ENCODE measurements at regions not wholly inside any gene's neighbourhood (a gene's known extent, or its start where the extent isn't known, plus 50 kb on each side); places are given as distances from the start of the nearest gene placed in this dataset.

DNA sequence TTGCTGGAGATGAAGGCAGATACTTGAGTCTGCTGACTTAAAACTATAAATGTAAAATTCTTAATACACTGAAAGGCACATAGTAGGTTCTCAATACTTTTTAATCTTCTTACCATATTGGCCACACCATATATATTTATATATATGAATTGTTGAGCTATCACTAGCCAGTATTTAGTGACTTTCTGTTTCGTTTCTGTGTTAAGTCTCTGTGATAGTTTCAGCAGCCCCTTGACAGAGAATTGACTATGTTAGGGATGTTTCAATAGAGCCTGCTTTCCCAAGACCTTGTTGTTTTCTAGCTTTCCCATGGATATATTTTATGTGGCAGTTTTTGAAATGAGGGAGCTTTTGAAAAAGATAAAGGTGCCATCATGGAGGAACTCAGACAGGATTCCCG lies 206.5 kb upstream of the GOT2 start:
- no peak overlapping the region for H3K27ac ChIP-seq (ENCODE audit: low read depth in 2 of 2, low read length in 2 of 2)
- H3K9me3 ChIP-seq (ENCODE audit: control insufficient read depth in 2 of 3, insufficient read depth in 1 of 3, low read length in 3 of 3) = no peaks in the 10 kb centered on the region
- TF ChIP-seq, protein P1, sequence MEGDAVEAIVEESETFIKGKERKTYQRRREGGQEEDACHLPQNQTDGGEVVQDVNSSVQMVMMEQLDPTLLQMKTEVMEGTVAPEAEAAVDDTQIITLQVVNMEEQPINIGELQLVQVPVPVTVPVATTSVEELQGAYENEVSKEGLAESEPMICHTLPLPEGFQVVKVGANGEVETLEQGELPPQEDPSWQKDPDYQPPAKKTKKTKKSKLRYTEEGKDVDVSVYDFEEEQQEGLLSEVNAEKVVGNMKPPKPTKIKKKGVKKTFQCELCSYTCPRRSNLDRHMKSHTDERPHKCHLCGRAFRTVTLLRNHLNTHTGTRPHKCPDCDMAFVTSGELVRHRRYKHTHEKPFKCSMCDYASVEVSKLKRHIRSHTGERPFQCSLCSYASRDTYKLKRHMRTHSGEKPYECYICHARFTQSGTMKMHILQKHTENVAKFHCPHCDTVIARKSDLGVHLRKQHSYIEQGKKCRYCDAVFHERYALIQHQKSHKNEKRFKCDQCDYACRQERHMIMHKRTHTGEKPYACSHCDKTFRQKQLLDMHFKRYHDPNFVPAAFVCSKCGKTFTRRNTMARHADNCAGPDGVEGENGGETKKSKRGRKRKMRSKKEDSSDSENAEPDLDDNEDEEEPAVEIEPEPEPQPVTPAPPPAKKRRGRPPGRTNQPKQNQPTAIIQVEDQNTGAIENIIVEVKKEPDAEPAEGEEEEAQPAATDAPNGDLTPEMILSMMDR (IDR thresholded peaks at IDR 0.05; ENCODE audit: borderline replicate concordance, extremely low read depth, insufficient read depth) = no peak
- DNase-seq (no peak), FAIRE-seq (no peak)
- intact Hi-C loops (cut with DNase I) = no loop called here
- no peaks in the 10 kb centered on the region for H3K36me3 ChIP-seq (ENCODE audit: control insufficient read depth in 2 of 3, insufficient read depth in 3 of 3, low read length in 3 of 3)
- no peak overlapping the region for H3K9ac ChIP-seq (ENCODE audit: low read length in 3 of 3)
- H3K27me3 ChIP-seq (ENCODE audit: control insufficient read depth, insufficient read depth, low read length) = no peaks in the 10 kb centered on the region
- peaks cover 0 to 2% (median 0%) of the 10 kb centered on the region in 3 donors for H3K4me1 ChIP-seq (ENCODE audit: control insufficient read depth in 2 of 3, insufficient read depth in 2 of 3, low read depth in 1 of 3, low read length in 3 of 3)
- no peak overlapping the region for H3K4me3 ChIP-seq (ENCODE audit: low read length in 3 of 3)

DNA sequence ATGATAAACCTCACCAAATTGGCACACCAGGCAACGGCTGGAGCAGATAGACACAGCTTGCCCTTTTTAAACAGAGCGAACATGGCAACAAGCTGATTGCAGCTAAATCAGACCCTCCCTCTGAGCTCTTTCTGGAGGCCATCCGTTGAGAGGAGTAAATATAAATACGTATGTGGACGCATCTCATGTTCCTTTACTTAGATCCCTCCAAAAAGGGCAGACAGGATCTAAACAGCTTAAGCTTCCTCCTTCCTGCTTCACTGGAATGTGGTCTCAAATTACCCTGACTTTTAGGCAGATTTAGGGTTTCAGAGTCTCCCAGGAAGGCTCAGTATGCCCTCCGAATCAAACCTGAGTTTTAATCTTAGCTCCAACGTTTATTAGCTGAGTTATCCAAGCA lies 204.7 kb upstream of the GOT2 start:
- DNase-seq (peak in 3 of 5 donors; percentile 34 to 74 (median 65)), FAIRE-seq (no peak)
- Histone ChIP-seq H3K4me3 (ENCODE audit: low read length in 3 of 3) (no peak overlapping the region), H3K27ac (ENCODE audit: low read depth in 2 of 2, low read length in 2 of 2) (no peak overlapping the region), H3K4me1 (ENCODE audit: control insufficient read depth in 2 of 3, insufficient read depth in 2 of 3, low read depth in 1 of 3, low read length in 3 of 3) (peaks cover 0 to 2% (median 0%) of the 10 kb centered on the region in 3 donors), H3K36me3 (ENCODE audit: control insufficient read depth in 2 of 3, insufficient read depth in 3 of 3, low read length in 3 of 3) (no peaks in the 10 kb centered on the region), H3K9me3 (ENCODE audit: control insufficient read depth in 2 of 3, insufficient read depth in 1 of 3, low read length in 3 of 3) (no peaks in the 10 kb centered on the region), H3K27me3 (ENCODE audit: control insufficient read depth, insufficient read depth, low read length) (no peaks in the 10 kb centered on the region), H3K9ac (ENCODE audit: low read length in 3 of 3) (no peak overlapping the region)
- TF ChIP-seq, protein P1 (IDR thresholded peaks at IDR 0.05; ENCODE audit: borderline replicate concordance, extremely low read depth, insufficient read depth) = no peak
- intact Hi-C loops (cut with DNase I) = no loop called here

GRCh38 chr16:58937661-58938060 lies 203.5 kb upstream of the GOT2 start:
- Histone ChIP-seq H3K9ac (ENCODE audit: low read length in 3 of 3) (no peak overlapping the region), H3K27ac (ENCODE audit: low read depth in 2 of 2, low read length in 2 of 2) (no peak overlapping the region), H3K9me3 (ENCODE audit: control insufficient read depth in 2 of 3, insufficient read depth in 1 of 3, low read length in 3 of 3) (no peaks in the 10 kb centered on the region), H3K27me3 (ENCODE audit: control insufficient read depth, insufficient read depth, low read length) (no peaks in the 10 kb centered on the region), H3K36me3 (ENCODE audit: control insufficient read depth in 2 of 3, insufficient read depth in 3 of 3, low read length in 3 of 3) (no peaks in the 10 kb centered on the region), H3K4me1 (ENCODE audit: control insufficient read depth in 2 of 3, insufficient read depth in 2 of 3, low read depth in 1 of 3, low read length in 3 of 3) (peaks cover 0 to 2% (median 0%) of the 10 kb centered on the region in 3 donors), H3K4me3 (ENCODE audit: low read length in 3 of 3) (no peak overlapping the region)
- intact Hi-C loops (cut with DNase I) = no loop called here
- FAIRE-seq = no peak
- TF ChIP-seq, protein P1 (IDR thresholded peaks at IDR 0.05; ENCODE audit: borderline replicate concordance, extremely low read depth, insufficient read depth) = no peak
- no peak for DNase-seq

DNA sequence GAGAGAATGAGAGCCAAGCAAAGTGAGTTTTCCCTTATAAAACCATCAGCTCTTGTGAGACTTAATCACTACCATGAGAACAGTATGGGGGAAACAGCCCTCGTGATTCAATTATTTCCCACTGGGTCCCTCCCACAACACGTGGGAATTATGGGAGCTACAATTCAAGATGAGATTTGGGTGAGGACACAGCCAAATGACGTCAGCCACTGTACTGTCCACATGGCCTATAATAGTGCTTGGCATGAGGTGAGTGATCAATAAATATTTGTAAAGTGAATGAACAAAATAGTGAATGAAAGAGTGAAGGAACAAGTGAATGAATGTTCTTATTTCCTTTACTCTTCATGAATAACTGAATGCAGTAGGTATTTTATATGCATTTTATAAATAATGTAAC lies 199.1 kb upstream of the GOT2 start:
- intact Hi-C loops (cut with DNase I) = no loop called here
- TF ChIP-seq, protein P1 (IDR thresholded peaks at IDR 0.05; ENCODE audit: borderline replicate concordance, extremely low read depth, insufficient read depth) = no peak
- Histone ChIP-seq H3K27me3 (ENCODE audit: control insufficient read depth, insufficient read depth, low read length) (no peaks in the 10 kb centered on the region), H3K27ac (ENCODE audit: low read depth in 2 of 2, low read length in 2 of 2) (no peak overlapping the region), H3K4me1 (ENCODE audit: control insufficient read depth in 2 of 3, insufficient read depth in 2 of 3, low read depth in 1 of 3, low read length in 3 of 3) (no peaks in the 10 kb centered on the region), H3K9me3 (ENCODE audit: control insufficient read depth in 2 of 3, insufficient read depth in 1 of 3, low read length in 3 of 3) (no peaks in the 10 kb centered on the region), H3K9ac (ENCODE audit: low read length in 3 of 3) (no peak overlapping the region), H3K36me3 (ENCODE audit: control insufficient read depth in 2 of 3, insufficient read depth in 3 of 3, low read length in 3 of 3) (no peaks in the 10 kb centered on the region), H3K4me3 (ENCODE audit: low read length in 3 of 3) (no peak overlapping the region)
- DNase-seq (no peak), FAIRE-seq (no peak)

All from kidney (tissue), 13 donors.